Esophagus squamous epithelium (tissue), 5 donors: ENCODE measurements at regions not wholly inside any gene's neighbourhood (a gene's known extent, or its start where the extent isn't known, plus 50 kb on each side); places are given as distances from the start of the nearest gene placed in this dataset.
A peak's percentile ranks its signal among the peaks of the same experiment; 100 is the strongest.

Experiments used
- DNase-seq: peaks from one replicate; lab custom pipeline; 2025; lab: John Stamatoyannopoulos, UW
- H3K27ac ChIP-seq, 4 donors: fragments of 200-600 bp; sonication (generic); one replicate each; pipeline ENCODE4 v1.5.1; 2016 to 2019; ENCODE audit warnings: mild to moderate bottlenecking in 1 of 4
- H3K27me3 ChIP-seq, 4 donors: fragments of 200-600 bp; sonication (generic); 1 replicate in 3 of 4; 2 replicates in 1 of 4; pipeline versions ENCODE4 v1.5.1 to v1.6.0; 2017 to 2021; ENCODE audit warnings: antibody characterized with exemption in 1 of 4
- H3K36me3 ChIP-seq, 3 donors: fragments of 200-600 bp; sonication (generic); one replicate each; pipeline ENCODE4 v1.5.1; 2016 to 2019
- H3K4me1 ChIP-seq, 3 donors: fragments of 200-600 bp; sonication (generic); one replicate each; pipeline ENCODE4 v1.5.1; 2017 to 2019
- H3K4me3 ChIP-seq, 4 donors: fragments of 200-600 bp; sonication (generic); 1 replicate in 3 of 4; 2 replicates in 1 of 4; pipeline ENCODE4 v1.5.1; 2016 to 2019; ENCODE audit warnings: mild to moderate bottlenecking in 2 of 4, moderate library complexity in 1 of 4
- H3K9me3 ChIP-seq, 3 donors: fragments of 200-600 bp; sonication (generic); one replicate each; pipeline ENCODE4 v1.5.1; 2016 to 2019
- CTCF ChIP-seq, 6 experiments: fragments of 450-650 bp in 4 of 6; fragments of 200-600 bp in 2 of 6; sonication (generic) in 2 of 6; IDR thresholded peaks; one replicate each; pipeline ENCODE4 v1.5.1; 2016 to 2019; ENCODE audit warnings: antibody characterized with exemption in 6 of 6, mild to moderate bottlenecking in 4 of 6, moderate library complexity in 4 of 6
- POLR2A ChIP-seq, 4 donors: fragments of 450-650 bp; IDR thresholded peaks; one replicate each; pipeline ENCODE4 v1.6.1; 2017; ENCODE audit warnings: antibody characterized with exemption in 4 of 4, mild to moderate bottlenecking in 4 of 4, moderate library complexity in 3 of 4
- WGBS, 2 donors: methylation state at CpG; one replicate each; pipeline ENCODE4 v1.1.5; 2018; 5-methylcytosine and 5-hydroxymethylcytosine counted together
- intact Hi-C: fragments of 100-400 bp; cut with DNase I; formaldehyde crosslinking; loops from one replicate; pipeline ENCODE4 v1.15.0; 2022
- donor health status: DM: yes; HTN: yes; CAD: no.

- DNase-seq: no peak
- peaks cover 0 to 24% (median 3%) of the 10 kb centered on the region in 3 donors for H3K4me1 ChIP-seq
- WGBS, 2 donors: 33% methylated on average over 5 of the region's 5 CpGs
- no peaks in the 10 kb centered on the region for H3K27me3 ChIP-seq
- peak overlapping the region in 2 of 4 donors; percentile 41 to 70 for H3K27ac ChIP-seq
- H3K36me3 ChIP-seq: no peaks in the 10 kb centered on the region
- peak overlapping the region in 1 of 4 donors; percentile 7 for H3K4me3 ChIP-seq
- no peaks in the 10 kb centered on the region for H3K9me3 ChIP-seq
- intact Hi-C loops: no loop called here
- TF ChIP-seq POLR2A (IDR thresholded peaks at IDR 0.05): no peak
- no peak for TF ChIP-seq CTCF (IDR thresholded peaks at IDR 0.05)
Observed at GRCh38 chr1:233544304-233544703, 69.6 kb upstream of the KCNK1 start.

- Histone ChIP-seq H3K9me3 (no peaks in the 10 kb centered on the region), H3K4me3 (no peak overlapping the region), H3K27ac (no peak overlapping the region), H3K27me3 (no peaks in the 10 kb centered on the region), H3K36me3 (no peaks in the 10 kb centered on the region), H3K4me1 (peaks cover 0 to 23% (median 3%) of the 10 kb centered on the region in 3 donors)
- no peak for DNase-seq
- no peak for TF ChIP-seq POLR2A (IDR thresholded peaks at IDR 0.05)
- TF ChIP-seq CTCF (IDR thresholded peaks at IDR 0.05): no peak
- intact Hi-C loops: no loop called here
- 77 to 88% methylated on average over 1 of the region's 1 CpG for WGBS, 2 donors
Observed at GRCh38 chr1:233547726-233548125, 66.2 kb upstream of the KCNK1 start.

GRCh38 chr1:233549404-233549803, 64.5 kb upstream of the KCNK1 start:
- Histone ChIP-seq H3K27me3 (no peaks in the 10 kb centered on the region), H3K27ac (no peak overlapping the region), H3K9me3 (no peaks in the 10 kb centered on the region), H3K36me3 (no peaks in the 10 kb centered on the region), H3K4me1 (peaks cover 0 to 6% (median 0%) of the 10 kb centered on the region in 3 donors), H3K4me3 (no peak overlapping the region)
- WGBS, 2 donors: 38 to 51% methylated on average over 2 of the region's 2 CpGs
- intact Hi-C loops: no loop called here
- DNase-seq: no peak
- TF ChIP-seq CTCF (IDR thresholded peaks at IDR 0.05) (no peak), POLR2A (IDR thresholded peaks at IDR 0.05) (no peak)

GRCh38 chr1:233549917-233550316, 64.0 kb upstream of the KCNK1 start:
- Histone ChIP-seq H3K9me3 (no peaks in the 10 kb centered on the region), H3K4me3 (no peak overlapping the region), H3K36me3 (no peaks in the 10 kb centered on the region), H3K27ac (no peak overlapping the region), H3K27me3 (no peaks in the 10 kb centered on the region), H3K4me1 (peaks cover 0 to 1% (median 0%) of the 10 kb centered on the region in 3 donors)
- no peak for DNase-seq
- TF ChIP-seq POLR2A (IDR thresholded peaks at IDR 0.05): no peak
- 52% methylated on average over 3 of the region's 3 CpGs for whole genome bisulfite sequencing, 2 donors
- intact Hi-C loops: no loop called here

GRCh38 chr1:233554037-233554436, 59.9 kb upstream of the KCNK1 start:
- DNase-seq: no peak
- TF ChIP-seq POLR2A (IDR thresholded peaks at IDR 0.05) (no peak), CTCF (IDR thresholded peaks at IDR 0.05) (no peak)
- no peaks in the 10 kb centered on the region for H3K27me3 ChIP-seq
- no peak overlapping the region for H3K27ac ChIP-seq
- no peak overlapping the region for H3K4me3 ChIP-seq
- H3K36me3 ChIP-seq: no peaks in the 10 kb centered on the region
- intact Hi-C loops: no loop called here
- no peaks in the 10 kb centered on the region for H3K9me3 ChIP-seq
- H3K4me1 ChIP-seq: no peaks in the 10 kb centered on the region
- WGBS, 2 donors: 43 to 53% methylated on average over 2 of the region's 2 CpGs
